Retina (tissue), 1 donor: ENCODE measurements at regions not wholly inside any gene's neighbourhood (a gene's known extent, or its start where the extent isn't known, plus 50 kb on each side); places are given as distances from the start of the nearest gene placed in this dataset.
A peak's percentile ranks its signal among the peaks of the same experiment; 100 is the strongest.

Experiments used
- DNase-seq: peaks from one replicate; pipeline ENCODE4 v3.0.0-alpha.2; 2016

- no peak for DNase-seq
Measured at GRCh38 chr13:79079351-79079839, 326.7 kb downstream of the RBM26 start.

- no peak for DNase-seq
Measured at GRCh38 chr13:79075703-79076102, 330.4 kb downstream of the RBM26 start.

GRCh38 chr13:79070343-79070974, 335.6 kb downstream of the RBM26 start:
- DNase-seq: no peak

DNA sequence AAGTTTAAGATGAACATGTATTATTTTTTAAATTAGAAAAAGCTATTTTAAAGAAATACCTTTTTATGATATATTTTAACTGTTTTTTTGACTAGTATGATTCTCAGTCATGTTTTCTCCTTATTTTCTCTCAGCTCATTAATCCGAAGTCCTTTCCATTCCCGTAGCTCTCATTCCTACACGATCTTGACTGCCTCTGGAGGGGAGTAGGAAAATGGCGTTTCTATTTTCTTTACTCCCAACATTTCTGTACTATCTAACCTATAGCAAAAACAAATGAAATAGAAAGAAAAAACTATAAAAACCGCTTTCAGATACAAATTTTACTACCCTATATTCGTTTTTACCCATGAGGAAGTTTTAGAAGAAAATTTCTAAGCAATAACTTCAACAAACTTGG, 343.8 kb downstream of the RBM26 start:
- no peak for DNase-seq

- DNase-seq: no peak
Measured at GRCh38 chr13:79060216-79060615, 345.8 kb downstream of the RBM26 start.

GRCh38 chr13:79056706-79057105, 349.3 kb downstream of the RBM26 start:
- DNase-seq: no peak

- no peak for DNase-seq
Measured at GRCh38 chr13:79051472-79051871, 354.6 kb downstream of the RBM26 start.

GRCh38 chr13:79044415-79044814, 361.6 kb downstream of the RBM26 start:
- DNase-seq: no peak

GRCh38 chr13:79043208-79043607, 362.8 kb downstream of the RBM26 start:
- DNase-seq: no peak

- no peak for DNase-seq
Measured at GRCh38 chr13:79037197-79037596, 368.9 kb downstream of the RBM26 start.

GRCh38 chr13:79034341-79034740, 371.7 kb downstream of the RBM26 start:
- no peak for DNase-seq

- DNase-seq: no peak
Measured at GRCh38 chr13:79030513-79030912, 371.6 kb upstream of the OBI1 start.

DNA sequence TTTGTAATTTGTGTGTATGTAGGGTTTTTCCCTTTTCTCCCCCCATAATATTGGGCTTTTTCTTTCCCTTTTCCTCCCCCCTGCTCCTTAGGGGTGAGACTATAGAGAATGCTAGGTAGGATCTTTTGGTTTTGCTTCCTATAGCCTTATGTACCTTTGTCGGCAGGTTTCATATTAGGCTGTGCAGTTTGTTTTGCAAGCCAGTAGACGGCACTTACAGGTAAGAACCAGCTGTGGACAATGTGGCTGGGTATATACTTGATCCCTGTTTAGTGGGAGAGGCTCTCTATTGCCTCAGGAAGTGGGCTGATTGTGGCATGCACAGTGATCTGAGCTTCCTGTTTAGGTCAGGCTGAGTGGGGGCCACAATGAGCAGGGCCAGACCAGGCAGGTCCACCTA, 359.2 kb upstream of the OBI1 start:
- no peak for DNase-seq

DNA sequence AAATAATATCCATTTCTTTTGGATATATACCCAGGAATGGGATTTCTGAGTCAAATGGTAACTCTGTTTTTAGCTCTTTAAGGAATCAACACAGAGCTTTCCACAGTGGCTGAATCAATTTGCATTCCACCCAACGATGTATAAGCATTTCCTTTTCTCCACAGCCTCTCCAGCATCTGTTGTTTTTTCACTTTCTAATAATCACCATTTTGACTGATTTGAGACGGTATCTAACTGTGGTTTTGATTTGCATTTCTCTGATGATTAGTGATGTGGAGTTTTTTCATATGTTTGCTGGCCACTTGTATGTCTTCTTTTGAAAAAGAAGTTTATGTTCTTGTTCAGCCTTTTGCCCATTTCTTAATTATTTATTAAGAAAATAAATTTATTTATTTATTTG, 352.2 kb upstream of the OBI1 start:
- no peak for DNase-seq

GRCh38 chr13:79003989-79004898, 345.3 kb upstream of the OBI1 start:
- DNase-seq: peak; percentile 49

- no peak for DNase-seq
Measured at GRCh38 chr13:78999494-78999893, 340.5 kb upstream of the OBI1 start.

DNA sequence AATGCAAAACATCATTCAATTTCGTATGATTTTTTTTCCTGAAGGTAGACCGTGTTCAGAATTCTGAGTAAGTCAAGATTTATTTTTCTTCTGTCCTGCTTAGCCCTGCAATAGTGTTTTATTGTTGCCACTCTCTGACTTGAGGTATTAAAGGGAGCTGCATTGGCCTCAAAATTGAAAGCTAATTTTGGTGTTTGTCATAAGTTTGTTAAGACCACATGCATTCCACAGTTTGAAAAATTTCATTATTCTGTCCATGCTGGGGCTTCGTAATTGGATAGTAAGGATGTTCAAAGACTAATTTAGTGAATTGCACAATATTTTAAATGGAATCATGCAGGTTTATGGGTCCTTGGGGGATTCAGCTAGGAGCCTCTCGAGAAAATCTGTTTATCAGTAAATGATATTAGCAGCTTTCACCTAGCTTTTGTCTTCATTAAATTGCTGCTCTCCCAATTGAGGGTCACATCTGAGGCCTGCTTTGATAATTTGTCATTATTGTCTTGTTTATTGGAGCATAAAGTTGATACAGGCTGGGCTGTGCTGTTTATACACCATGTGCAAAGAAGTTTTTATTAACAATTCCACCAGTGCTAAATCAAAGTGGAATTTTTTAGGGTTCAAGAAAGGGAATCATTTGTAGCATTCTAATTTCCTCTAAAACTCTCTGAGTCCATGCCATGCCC, 339.8 kb upstream of the OBI1 start:
- no peak for DNase-seq

GRCh38 chr13:78997902-78998629, 339.1 kb upstream of the OBI1 start:
- no peak for DNase-seq

DNA sequence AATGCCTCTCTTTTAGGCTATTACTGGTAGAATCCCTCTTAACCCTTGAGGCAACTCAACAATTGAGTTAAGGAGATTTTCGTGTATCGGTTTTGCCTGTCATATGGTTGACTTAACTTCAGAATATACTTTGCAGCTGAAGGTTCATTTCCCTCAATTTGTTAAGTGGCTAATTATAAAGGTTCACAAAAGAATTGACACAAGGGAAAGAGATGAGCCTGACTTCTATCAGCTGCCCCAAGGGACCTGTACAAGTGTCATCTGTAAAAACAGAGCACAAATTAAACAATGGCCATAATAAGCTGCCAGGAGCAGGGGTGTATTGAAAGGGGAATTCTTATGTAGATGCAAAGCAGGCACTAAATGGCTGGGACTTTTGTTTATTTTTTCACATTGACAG, 334.8 kb upstream of the OBI1 start:
- no peak for DNase-seq

- no peak for DNase-seq
Measured at GRCh38 chr13:78981913-78982312, 323.0 kb upstream of the OBI1 start.

- no peak for DNase-seq
Measured at GRCh38 chr13:78979349-78979748, 320.4 kb upstream of the OBI1 start.

- peak; percentile 68 for DNase-seq
Measured at GRCh38 chr13:78978381-78978998, 319.5 kb upstream of the OBI1 start.
